GM12878 (cell line): ENCODE measurements at regions not wholly inside any gene's neighbourhood (a gene's known extent, or its start where the extent isn't known, plus 50 kb on each side); places are given as distances from the start of the nearest gene placed in this dataset.

Experiments used
- CEBPB ChIP-seq, 2 experiments: fragments of 150-350 bp in 1 of 2; IDR thresholded peaks; 2 replicates each; pipeline ENCODE4 v1.6.1; 2012 to 2014; ENCODE audit warnings: low read depth in 2 of 2, low read length in 2 of 2, borderline replicate concordance in 1 of 2, inconsistent platforms in 1 of 2
- CTCF ChIP-seq, 3 experiments: IDR thresholded peaks in 2 of 3; conservative IDR thresholded peaks in 1 of 3; 2 replicates each; pipeline ENCODE4 v1.5.1; 2011; ENCODE audit warnings: low read depth in 3 of 3, low read length in 3 of 3, mild to moderate bottlenecking in 3 of 3, control low read depth in 2 of 3, moderate library complexity in 2 of 3, inconsistent platforms in 1 of 3, mixed read lengths in 1 of 3; ENCODE audit not compliant: control insufficient read depth in 2 of 3, insufficient read depth in 1 of 3; ENCODE audit errors: extremely low read depth in 1 of 3
- MYC ChIP-seq: IDR thresholded peaks from 2 replicates; pipeline ENCODE4 v1.6.1; 2011; ENCODE audit warnings: mild to moderate bottlenecking, low read length, moderate library complexity, inconsistent platforms; ENCODE audit not compliant: insufficient read depth, insufficient replicate concordance, insufficient read length, severe bottlenecking
- POLR2A ChIP-seq: IDR thresholded peaks from 2 replicates; pipeline ENCODE4 v1.6.1; 2011; ENCODE audit warnings: low read depth, mild to moderate bottlenecking, low read length
- TAF1 ChIP-seq: IDR thresholded peaks from 2 replicates; pipeline ENCODE4 v1.6.1; 2011; ENCODE audit warnings: mild to moderate bottlenecking, low read depth, low read length, borderline replicate concordance

GRCh38 chr17:15124746-15125145 lies 140.4 kb downstream of the PMP22 start:
- TF ChIP-seq CTCF (IDR thresholded peaks at IDR 0.05 in 2 of 3, conservative IDR thresholded peaks at IDR 0.05 in 1 of 3; ENCODE audit: control insufficient read depth in 2 of 3, extremely low read depth in 1 of 3, insufficient read depth in 1 of 3, low read depth in 3 of 3, low read length in 3 of 3): no peak
- no peak for TF ChIP-seq POLR2A
- no peak for TF ChIP-seq CEBPB (IDR thresholded peaks at IDR 0.05; ENCODE audit: borderline replicate concordance in 1 of 2, low read depth in 2 of 2, low read length in 2 of 2)
- no peak for TF ChIP-seq TAF1
- TF ChIP-seq MYC: no peak
